ENCODE measurements at regions not wholly inside any gene's neighbourhood (a gene's known extent, or its start where the extent isn't known, plus 50 kb on each side); places are given as distances from the start of the nearest gene placed in this dataset.
A peak's percentile ranks its signal among the peaks of the same experiment; 100 is the strongest.

DNA sequence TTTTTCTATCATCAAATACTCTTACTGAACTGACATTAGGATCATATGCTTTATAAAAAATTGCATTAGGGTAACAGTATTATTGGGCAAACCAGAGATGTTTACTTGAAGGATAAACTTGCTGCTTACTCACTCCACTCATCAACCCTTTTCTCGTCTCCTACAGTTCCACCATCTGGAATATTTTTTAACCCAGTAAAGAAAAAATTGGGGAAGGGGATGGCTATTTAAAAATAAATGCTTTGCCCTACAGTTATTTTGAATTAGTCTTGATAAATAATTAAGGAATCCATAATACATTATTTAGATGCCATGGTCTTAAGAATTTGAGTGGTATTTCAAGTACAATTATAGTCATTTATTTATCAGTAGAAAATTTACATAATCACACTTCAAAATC lies 225.8 kb downstream of the MEF2C start:
- CTCF ChIA-PET = no interaction called here
- no peaks in the 10 kb centered on the region for H3K27me3 ChIP-seq (ENCODE audit: insufficient read depth, low read length)
- BruUV-seq (replicated peaks) = no TSS peak
- no peak overlapping the region for H3K27ac ChIP-seq (ENCODE audit: low read depth, low read length)
- DNase-seq (ENCODE audit: low read depth, low spot score) (no peak), ATAC-seq (no peak)
- no peaks in the 10 kb centered on the region for H3K36me3 ChIP-seq (ENCODE audit: control insufficient read depth in 1 of 2, insufficient read depth in 2 of 2, low read length in 2 of 2)
- no peak overlapping the region for H3K4me3 ChIP-seq (replicated peaks in 1 of 2; ENCODE audit: low read depth in 1 of 2, low read length in 2 of 2)
- no peaks in the 10 kb centered on the region for H4K20me1 ChIP-seq (ENCODE audit: insufficient read depth)
- intact Hi-C loops (cut with micrococcal nuclease) = no loop called here
- H3K79me2 ChIP-seq (ENCODE audit: insufficient read depth, low read length) = no peaks in the 10 kb centered on the region
- TF ChIP-seq FOSL1 (IDR thresholded peaks at IDR 0.05; ENCODE audit: low read depth) (no peak), EZH2phosphoT487 (IDR thresholded peaks at IDR 0.05; ENCODE audit: borderline replicate concordance) (no peak), RAD21 (IDR thresholded peaks at IDR 0.05; ENCODE audit: low read depth) (no peak), JUND (IDR thresholded peaks at IDR 0.05) (no peak), EGR1 (IDR thresholded peaks at IDR 0.05; ENCODE audit: low read depth) (no peak), SP1 (IDR thresholded peaks at IDR 0.05; ENCODE audit: low read depth) (no peak)
- TF ChIP-seq, protein P1, sequence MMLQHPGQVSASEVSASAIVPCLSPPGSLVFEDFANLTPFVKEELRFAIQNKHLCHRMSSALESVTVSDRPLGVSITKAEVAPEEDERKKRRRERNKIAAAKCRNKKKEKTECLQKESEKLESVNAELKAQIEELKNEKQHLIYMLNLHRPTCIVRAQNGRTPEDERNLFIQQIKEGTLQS (IDR thresholded peaks at IDR 0.05) = no peak
- TF ChIP-seq, protein P2, sequence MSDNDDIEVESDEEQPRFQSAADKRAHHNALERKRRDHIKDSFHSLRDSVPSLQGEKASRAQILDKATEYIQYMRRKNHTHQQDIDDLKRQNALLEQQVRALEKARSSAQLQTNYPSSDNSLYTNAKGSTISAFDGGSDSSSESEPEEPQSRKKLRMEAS (IDR thresholded peaks at IDR 0.05) = no peak
- RAD21 ChIA-PET (ENCODE audit: low non-redundant PET in 1 of 2, low total read pairs in 2 of 2, uncharacterized antibody in 2 of 2, unreplicated experiment in 2 of 2) = no interaction called here
- peaks cover 0 to 12% of the 10 kb centered on the region in 2 experiments; a peak in 2 of 4 replicates for H3K4me1 ChIP-seq (ENCODE audit: control insufficient read depth in 1 of 2, insufficient read depth in 2 of 2, low read length in 2 of 2)
- H3K9me3 ChIP-seq (ENCODE audit: control insufficient read depth in 1 of 2, insufficient read depth in 1 of 2, low read depth in 1 of 2, low read length in 2 of 2) = no peaks in the 10 kb centered on the region
- no peak overlapping the region for H3K4me2 ChIP-seq (ENCODE audit: low read length)
- no peak overlapping the region for H3K9ac ChIP-seq (ENCODE audit: low read length)
- POLR2A ChIA-PET = no interaction called here
- no peak overlapping the region for H2AFZ ChIP-seq (ENCODE audit: low read depth, low read length, poor library complexity, severe bottlenecking)
- no peaks in the 10 kb centered on the region for H3K9me2 ChIP-seq (ENCODE audit: insufficient read depth)

DNA sequence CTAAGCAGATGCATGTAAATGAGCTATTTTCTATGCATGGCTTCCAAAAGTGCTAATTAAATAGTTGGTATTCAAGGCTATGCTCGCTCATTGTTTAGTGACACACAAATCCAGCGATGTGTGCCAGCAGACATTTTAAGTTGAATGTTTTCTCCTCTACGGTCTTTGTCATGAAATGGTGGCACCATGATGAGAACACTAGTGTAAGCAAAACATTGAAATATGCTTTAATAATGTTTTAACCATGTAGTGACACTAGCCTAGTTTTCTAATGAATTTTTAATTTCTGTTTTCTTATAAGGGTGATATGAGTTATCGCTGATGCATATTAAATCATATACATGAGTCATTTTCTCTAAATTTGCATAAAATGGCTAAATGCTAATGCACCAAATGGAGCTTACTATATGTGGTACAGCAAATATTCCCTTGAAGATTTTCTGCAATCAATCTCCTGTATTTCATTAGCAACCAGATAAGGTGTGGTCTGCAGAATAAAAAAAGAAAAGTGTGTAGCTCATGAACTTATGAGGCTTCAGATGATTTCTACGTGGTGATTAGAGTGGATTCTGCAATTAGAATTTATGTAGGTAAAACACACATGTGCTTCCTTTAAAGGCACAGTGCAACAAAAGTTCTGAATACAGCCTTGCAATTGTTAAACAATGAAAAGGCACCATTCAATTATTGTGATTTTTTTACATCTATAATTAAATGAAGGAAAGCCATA lies 226.6 kb downstream of the MEF2C start:
- Histone ChIP-seq H3K79me2 (ENCODE audit: insufficient read depth, low read length) (no peaks in the 10 kb centered on the region), H3K4me2 (ENCODE audit: low read length) (no peak overlapping the region), H2AFZ (ENCODE audit: low read depth, low read length, poor library complexity, severe bottlenecking) (peak overlapping the region; percentile 9), H3K9ac (ENCODE audit: low read length) (no peak overlapping the region), H4K20me1 (ENCODE audit: insufficient read depth) (no peaks in the 10 kb centered on the region), H3K9me3 (ENCODE audit: control insufficient read depth in 1 of 2, insufficient read depth in 1 of 2, low read depth in 1 of 2, low read length in 2 of 2) (no peaks in the 10 kb centered on the region), H3K27ac (ENCODE audit: low read depth, low read length) (no peak overlapping the region), H3K36me3 (ENCODE audit: control insufficient read depth in 1 of 2, insufficient read depth in 2 of 2, low read length in 2 of 2) (no peaks in the 10 kb centered on the region), H3K4me3 (replicated peaks in 1 of 2; ENCODE audit: low read depth in 1 of 2, low read length in 2 of 2) (no peak overlapping the region), H3K9me2 (ENCODE audit: insufficient read depth) (no peaks in the 10 kb centered on the region), H3K4me1 (ENCODE audit: control insufficient read depth in 1 of 2, insufficient read depth in 2 of 2, low read length in 2 of 2) (peaks cover 0 to 6% of the 10 kb centered on the region in 2 experiments; a peak in 1 of 4 replicates), H3K27me3 (ENCODE audit: insufficient read depth, low read length) (no peaks in the 10 kb centered on the region)
- TF ChIP-seq EGR1 (IDR thresholded peaks at IDR 0.05; ENCODE audit: low read depth) (no peak), JUND (IDR thresholded peaks at IDR 0.05) (no peak), SIN3A (IDR thresholded peaks at IDR 0.05; ENCODE audit: low read depth) (no peak)
- TF ChIP-seq, protein P3, sequence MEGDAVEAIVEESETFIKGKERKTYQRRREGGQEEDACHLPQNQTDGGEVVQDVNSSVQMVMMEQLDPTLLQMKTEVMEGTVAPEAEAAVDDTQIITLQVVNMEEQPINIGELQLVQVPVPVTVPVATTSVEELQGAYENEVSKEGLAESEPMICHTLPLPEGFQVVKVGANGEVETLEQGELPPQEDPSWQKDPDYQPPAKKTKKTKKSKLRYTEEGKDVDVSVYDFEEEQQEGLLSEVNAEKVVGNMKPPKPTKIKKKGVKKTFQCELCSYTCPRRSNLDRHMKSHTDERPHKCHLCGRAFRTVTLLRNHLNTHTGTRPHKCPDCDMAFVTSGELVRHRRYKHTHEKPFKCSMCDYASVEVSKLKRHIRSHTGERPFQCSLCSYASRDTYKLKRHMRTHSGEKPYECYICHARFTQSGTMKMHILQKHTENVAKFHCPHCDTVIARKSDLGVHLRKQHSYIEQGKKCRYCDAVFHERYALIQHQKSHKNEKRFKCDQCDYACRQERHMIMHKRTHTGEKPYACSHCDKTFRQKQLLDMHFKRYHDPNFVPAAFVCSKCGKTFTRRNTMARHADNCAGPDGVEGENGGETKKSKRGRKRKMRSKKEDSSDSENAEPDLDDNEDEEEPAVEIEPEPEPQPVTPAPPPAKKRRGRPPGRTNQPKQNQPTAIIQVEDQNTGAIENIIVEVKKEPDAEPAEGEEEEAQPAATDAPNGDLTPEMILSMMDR (IDR thresholded peaks at IDR 0.05 in 2 of 3, conservative IDR thresholded peaks at IDR 0.05 in 1 of 3; ENCODE audit: borderline replicate concordance in 1 of 3, insufficient read depth in 1 of 3, low read depth in 2 of 3, low read length in 2 of 3) = no peak
- intact Hi-C loops (cut with micrococcal nuclease) = no loop called here
- ChIA-PET RAD21 (ENCODE audit: low non-redundant PET in 1 of 2, low total read pairs in 2 of 2, uncharacterized antibody in 2 of 2, unreplicated experiment in 2 of 2) (no interaction called here), POLR2A (no interaction called here), CTCF (no interaction called here)
- BruUV-seq (replicated peaks) = no TSS peak
- DNase-seq (ENCODE audit: low read depth, low spot score) (no peak), ATAC-seq (no peak)
